Erythroblast (primary cell): ENCODE measurements at regions not wholly inside any gene's neighbourhood (a gene's known extent, or its start where the extent isn't known, plus 50 kb on each side); places are given as distances from the start of the nearest gene placed in this dataset.
A peak's percentile ranks its signal among the peaks of the same experiment; 100 is the strongest.

Source experiments
- DNase-seq, 2 experiments: peaks; one replicate each; lab custom pipeline; 2025; lab: John Stamatoyannopoulos, UW
- GATA1 ChIP-seq: IDR thresholded peaks from 2 replicates; pipeline ENCODE4 v1.6.1; 2011; ENCODE audit warnings: low read depth, mild to moderate bottlenecking, control low read depth, low read length, moderate library complexity
- POLR2A ChIP-seq: IDR thresholded peaks from 2 replicates; pipeline ENCODE4 v1.6.1; 2011; ENCODE audit warnings: mild to moderate bottlenecking, low read length

DNA sequence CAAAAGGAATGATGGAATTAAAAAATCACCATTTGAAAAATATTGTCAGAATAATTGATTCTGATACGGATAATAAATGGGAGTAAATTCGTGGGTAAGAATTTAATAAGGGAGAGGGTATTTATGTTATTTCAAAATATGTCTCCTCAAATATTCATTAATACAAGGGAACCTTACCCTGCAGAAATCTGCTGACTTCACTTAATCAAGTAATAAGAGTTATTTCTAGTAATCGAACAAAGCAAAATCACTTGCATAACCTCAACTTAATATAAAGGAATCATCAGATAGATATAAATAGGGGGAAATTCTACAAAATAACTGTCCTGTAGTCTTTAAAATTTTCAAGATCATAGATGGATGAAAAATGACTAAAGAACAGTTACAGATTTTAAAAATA, 1164.7 kb upstream of the GJE1 start:
- no peak for DNase-seq
- TF ChIP-seq GATA1 (no peak), POLR2A (no peak)

DNA sequence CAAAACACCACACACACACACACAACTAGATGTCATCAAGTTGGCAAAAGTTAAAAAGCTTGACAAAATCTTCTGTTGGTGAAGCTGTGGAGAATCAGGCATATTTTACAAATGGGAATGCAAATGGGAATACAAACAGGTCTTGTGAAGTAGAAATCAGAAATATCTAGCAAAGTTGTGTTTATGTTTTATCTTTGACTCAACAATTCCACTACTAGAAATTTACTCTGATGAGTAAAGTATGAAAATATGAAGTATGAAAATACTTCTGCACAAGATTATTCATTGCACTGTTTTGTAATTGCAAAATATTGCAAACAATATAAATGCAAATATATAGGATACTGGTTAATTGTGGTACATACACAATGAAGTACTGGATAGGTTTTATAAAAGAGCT, 1166.0 kb upstream of the GJE1 start:
- DNase-seq, result no peak
- TF ChIP-seq POLR2A (no peak), GATA1 (no peak)

DNA sequence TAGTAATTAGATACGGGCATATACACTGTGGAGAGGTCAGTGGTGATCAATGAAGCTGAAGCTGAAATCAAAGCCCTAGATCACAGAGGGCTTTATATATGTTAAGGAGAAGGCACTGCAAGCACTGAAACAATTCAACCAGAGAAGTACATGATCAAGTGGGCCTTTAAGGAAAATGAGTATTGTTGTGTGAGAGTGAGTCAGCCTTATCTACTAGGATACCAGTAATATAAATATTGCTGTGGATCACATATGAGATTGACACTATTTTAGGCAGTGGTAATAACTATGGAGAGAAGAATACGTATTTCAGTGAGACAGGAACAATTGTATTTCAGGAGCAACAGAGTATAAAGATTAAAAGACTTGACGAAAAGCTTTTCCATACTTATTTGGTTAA, 1172.2 kb upstream of the GJE1 start:
- no peak for TF ChIP-seq GATA1
- TF ChIP-seq POLR2A, result no peak

DNA sequence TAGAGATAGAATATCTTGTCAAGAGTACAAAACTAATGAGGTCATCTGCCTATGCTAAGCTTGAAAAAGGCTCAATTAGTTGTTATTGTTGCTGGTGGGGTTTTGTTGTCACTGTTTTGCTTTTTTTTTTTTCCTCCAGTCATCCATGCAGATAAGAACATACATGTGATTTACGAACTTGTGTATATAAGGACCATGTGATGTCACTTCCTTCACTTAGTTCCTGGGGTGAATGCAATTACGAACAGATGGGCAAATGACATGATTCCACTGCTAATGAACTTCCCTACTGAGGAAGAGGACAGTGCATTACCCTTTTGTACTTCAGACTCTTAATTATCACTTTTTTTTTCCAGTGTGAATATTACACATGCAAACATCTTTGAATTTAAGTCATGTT, 1175.3 kb upstream of the GJE1 start:
- TF ChIP-seq POLR2A, result no peak
- no peak for TF ChIP-seq GATA1

More for the DNA sequence above, 1172.2 kb upstream of the GJE1 start:
- DNase-seq, result no peak

DNA sequence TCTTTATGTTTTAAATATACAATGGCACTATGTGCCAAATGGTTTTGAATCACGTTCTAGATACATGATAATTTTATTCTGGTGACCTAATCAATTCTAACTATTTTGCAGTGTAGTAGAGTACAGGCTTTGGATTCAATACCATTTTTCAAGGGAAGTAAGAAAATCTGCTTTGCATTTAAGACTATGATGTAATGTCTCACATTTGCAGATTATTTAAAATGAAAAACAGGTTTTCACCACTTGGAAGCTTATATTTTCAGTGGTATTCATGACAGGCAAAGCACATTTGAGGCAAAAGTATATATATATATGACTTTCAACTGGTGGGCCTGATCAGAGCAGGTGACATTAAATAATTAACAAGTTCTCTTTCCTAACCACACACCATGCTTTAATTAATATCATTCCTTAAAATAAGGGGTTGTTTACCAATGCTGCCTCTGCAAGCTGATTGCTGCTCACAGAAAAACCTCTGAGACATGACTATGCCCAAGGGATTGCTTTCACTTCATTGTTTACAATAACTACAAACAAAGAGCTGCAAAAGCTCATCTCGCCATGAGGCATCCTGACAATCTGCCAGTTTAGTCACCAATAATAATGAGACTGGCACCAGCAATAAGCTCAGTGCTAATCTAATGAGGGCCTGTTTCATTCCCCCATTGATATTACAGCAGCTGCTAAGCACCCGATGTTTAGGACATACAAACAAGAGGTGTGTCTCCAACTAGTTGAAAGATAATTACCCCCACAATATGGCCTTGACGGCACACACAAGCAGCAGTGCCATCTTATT, 1176.0 kb upstream of the GJE1 start:
- TF ChIP-seq POLR2A (no peak), GATA1 (no peak)
- no peak for DNase-seq

More for the DNA sequence above, 1175.3 kb upstream of the GJE1 start:
- no peak for DNase-seq

DNA sequence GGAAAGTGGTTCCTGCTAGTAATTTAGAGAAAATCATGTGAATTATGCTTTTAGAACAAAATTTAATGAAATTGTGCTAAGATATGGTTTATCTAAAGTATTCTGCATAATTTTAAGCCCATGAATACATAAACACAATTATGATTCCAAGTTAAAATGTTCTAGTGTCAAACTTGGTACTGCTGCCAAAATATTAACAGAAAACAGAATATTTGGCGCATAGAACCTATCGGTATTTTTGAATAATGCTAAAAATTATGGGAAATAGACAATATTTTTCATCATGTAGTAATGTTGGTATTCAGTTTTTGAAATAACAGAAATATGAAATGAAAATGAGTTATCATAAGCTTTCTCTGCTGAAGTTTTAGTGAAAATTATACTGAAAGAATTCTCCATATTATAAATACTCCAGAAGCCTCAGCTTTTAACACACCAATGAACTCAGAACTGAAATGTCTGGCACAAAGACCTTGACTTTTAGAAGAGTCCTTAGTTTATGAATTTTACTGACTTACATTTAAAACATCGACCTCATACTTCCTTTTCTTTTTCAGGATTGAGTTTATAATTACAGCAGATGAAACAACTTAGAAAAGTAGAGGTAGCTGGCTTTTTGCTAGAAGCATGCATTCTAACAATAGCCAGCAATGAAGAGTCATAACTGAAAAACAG, 1192.3 kb upstream of the GJE1 start:
- TF ChIP-seq GATA1 (no peak), POLR2A (no peak)
- no peak for DNase-seq

DNA sequence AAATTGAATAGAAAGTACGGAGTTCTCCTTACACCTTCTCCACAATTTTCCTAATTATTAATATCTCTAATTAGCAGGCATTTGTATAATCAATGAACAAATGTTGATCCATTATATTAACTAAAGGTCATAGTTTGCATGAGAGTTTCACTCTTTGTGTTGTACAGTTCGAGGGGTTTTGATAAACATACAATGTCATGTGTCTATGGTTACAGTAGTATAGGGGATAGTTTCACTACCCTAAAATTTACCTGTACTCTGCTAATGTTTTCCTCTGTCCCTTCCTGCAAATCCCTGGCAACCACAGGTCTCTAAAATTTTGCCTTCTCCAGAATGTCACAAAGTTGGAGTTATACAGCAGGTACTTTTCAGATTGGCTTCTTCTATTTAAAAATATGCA, 1199.8 kb upstream of the GJE1 start:
- TF ChIP-seq POLR2A (no peak), GATA1 (no peak)
- no peak for DNase-seq

DNA sequence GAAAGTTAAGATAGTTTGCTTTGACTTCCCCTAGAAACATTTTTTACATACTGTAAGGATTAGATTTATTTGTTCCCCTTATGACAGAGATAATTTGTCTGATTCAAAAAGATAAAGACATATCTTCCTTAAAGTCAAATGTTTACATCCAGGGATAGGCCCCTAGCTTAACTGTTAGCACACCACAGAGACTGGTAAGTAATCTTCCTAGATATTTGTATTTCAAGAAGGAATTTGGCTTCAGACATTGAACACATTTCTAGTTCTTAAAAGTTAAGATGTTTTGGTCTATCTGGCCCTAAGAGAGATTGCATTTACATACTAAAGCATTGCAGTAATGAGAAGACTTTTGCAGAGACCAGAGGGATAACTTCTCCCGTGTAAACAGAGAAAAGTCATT, 1201.1 kb upstream of the GJE1 start:
- TF ChIP-seq POLR2A (no peak), GATA1 (no peak)

DNA sequence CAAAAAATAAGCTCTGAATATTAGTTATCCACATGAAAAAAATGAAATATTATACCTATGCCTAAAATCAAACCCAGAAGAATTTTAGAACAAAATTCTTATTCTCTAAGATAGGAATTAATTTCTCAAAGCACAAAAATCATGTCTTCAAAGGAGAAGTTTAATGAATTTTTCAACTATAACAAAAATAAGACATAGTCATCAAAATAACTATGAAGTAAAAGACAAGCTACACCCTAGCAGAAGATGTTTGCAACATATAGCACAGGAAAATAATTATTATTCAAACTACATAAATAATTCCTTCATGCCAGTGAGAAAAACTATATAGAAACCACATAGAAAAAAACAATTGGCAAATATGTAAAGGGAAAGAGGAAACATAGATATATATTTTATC, 1203.6 kb upstream of the GJE1 start:
- TF ChIP-seq GATA1, result no peak
- no peak for TF ChIP-seq POLR2A
- no peak for DNase-seq

More for the DNA sequence above, 1201.1 kb upstream of the GJE1 start:
- no peak for DNase-seq

DNA sequence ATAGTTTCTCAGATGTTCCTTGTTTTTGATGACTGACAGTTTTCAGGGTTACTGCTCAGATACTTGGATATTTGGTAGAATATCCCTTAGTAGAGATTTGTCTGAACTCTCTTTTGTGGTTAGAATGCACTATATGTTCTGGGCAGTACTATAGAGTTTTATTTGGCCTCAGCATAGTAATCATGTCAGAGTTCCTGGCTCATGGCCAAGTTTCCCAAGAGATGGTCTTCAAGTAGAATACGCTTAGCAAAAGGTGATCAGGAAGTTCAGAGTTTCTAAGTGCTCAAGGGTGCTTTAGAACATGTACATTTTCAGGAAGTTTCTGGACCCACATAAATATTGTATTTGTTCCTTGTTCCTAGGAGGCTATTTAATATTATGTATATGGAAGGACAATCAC, 1209.7 kb upstream of the GJE1 start:
- peak in 1 of 2 experiments; percentile 12 for DNase-seq
- no peak for TF ChIP-seq POLR2A
- TF ChIP-seq GATA1, result no peak

DNA sequence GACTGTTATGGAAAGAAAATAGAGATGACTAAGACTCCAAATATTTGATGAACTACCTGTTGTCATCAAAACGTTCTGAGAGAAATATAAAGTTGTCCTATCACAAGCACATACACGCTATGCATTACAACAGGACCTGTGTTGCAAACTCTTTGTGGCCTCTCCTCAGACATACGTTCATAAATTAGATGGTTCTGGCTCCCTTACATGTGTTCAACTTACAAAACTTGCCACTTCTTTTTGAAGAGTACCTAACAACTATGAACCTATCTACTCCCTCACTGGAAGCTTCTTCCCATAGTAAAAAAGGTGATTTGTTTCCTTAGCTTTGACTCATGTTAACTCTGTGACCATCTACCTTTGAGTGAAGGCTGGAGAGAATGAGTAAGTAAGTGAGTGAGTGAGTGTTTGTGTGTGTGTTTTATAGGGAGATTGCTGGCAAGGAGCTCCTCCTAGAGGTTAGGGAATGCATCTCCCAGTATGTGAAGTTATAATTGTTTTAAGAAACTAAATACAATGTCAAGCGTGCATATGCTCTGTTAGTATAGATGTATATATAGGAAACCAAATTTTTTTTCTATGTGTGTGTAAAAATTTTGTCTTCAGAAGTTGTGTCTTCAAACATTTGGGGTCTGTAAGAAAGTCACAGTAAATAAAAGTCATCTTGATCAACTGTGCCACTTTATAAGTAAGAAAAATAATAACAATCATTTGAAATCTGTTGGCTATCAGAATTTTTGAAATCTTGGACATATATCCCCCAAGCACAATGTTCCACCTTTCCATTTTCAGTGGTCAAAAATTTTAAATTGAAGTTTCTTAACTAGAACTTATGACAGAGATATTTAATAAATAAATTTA, 1211.1 kb upstream of the GJE1 start:
- TF ChIP-seq POLR2A (no peak), GATA1 (no peak)
- DNase-seq, result peak; percentile 14 to 29

DNA sequence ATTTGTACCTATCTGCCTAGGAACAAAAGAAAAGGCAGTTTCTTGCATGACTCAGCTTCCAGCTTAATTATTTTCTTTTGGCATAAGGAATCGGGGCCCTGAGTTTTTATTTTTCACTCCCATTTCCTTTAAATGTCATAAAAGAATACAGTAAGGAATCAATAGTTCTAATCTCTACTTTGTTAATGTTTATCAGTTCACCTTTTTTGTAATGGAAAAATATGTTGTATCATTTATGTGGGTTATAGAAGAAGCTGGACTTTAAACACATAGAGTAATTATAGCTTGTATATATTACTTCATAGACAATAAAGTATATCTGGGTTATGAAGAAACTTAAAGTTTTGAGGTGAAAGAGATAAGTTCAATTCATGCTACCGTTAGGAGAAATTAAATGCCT, 1214.8 kb upstream of the GJE1 start:
- TF ChIP-seq POLR2A (no peak), GATA1 (no peak)
- no peak for DNase-seq

DNA sequence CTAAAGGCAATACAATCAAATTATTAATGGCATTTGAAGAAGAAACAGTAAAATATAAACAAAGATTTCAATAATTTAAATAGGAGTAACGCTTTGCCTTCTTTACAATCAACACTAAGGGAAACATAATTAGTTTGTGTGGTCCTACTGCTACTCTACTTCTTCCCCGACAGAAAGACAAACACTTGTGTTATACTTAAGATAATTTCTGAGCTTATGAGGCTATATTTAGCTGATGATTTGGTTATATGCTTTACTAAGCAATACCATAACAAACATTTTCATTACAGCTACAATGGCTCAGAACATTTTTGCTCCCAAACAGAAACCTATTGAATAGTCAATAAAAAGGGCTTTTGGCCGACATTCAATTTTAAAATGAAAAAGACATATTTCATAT, 1217.2 kb upstream of the GJE1 start:
- no peak for DNase-seq
- no peak for TF ChIP-seq GATA1
- TF ChIP-seq POLR2A, result no peak
